SW480 (cell line): ENCODE measurements at regions not wholly inside any gene's neighbourhood (a gene's known extent, or its start where the extent isn't known, plus 50 kb on each side); places are given as distances from the start of the nearest gene placed in this dataset.

ENCODE experiments used
- DNase-seq: peaks from one replicate; pipeline ENCODE4 v3.0.0-alpha.2; 2016; ENCODE audit warnings: low spot score

- DNase-seq, result no peak
Observed at GRCh38 chr13:58051396-58051795, 419.9 kb downstream of the PCDH17 start.

GRCh38 chr13:58051807-58052375 lies 420.3 kb downstream of the PCDH17 start:
- DNase-seq, result no peak

- DNase-seq, result peak; percentile 72
Observed at GRCh38 chr13:58056426-58056825, 424.9 kb downstream of the PCDH17 start.

- DNase-seq, result no peak
Observed at GRCh38 chr13:58059624-58060023, 428.1 kb downstream of the PCDH17 start.

GRCh38 chr13:58080806-58081205 lies 449.3 kb downstream of the PCDH17 start:
- DNase-seq, result no peak

- DNase-seq, result no peak
Observed at GRCh38 chr13:58081301-58081820, 449.8 kb downstream of the PCDH17 start.

GRCh38 chr13:58083064-58083463 lies 451.5 kb downstream of the PCDH17 start:
- no peak for DNase-seq

GRCh38 chr13:58085274-58085673 lies 453.7 kb downstream of the PCDH17 start:
- no peak for DNase-seq

GRCh38 chr13:58085819-58086218 lies 454.3 kb downstream of the PCDH17 start:
- peak; percentile 44 for DNase-seq

- DNase-seq, result peak; percentile 6
Observed at GRCh38 chr13:58087566-58087965, 456.0 kb downstream of the PCDH17 start.

- DNase-seq, result no peak
Observed at GRCh38 chr13:58093394-58093793, 461.9 kb downstream of the PCDH17 start.

- no peak for DNase-seq
Observed at GRCh38 chr13:58097831-58098230, 466.3 kb downstream of the PCDH17 start.

- DNase-seq, result no peak
Observed at GRCh38 chr13:58119351-58119750, 487.8 kb downstream of the PCDH17 start.

GRCh38 chr13:58119804-58120203 lies 488.3 kb downstream of the PCDH17 start:
- DNase-seq, result no peak

- no peak for DNase-seq
Observed at GRCh38 chr13:58126496-58126895, 495.0 kb downstream of the PCDH17 start.

- no peak for DNase-seq
Observed at GRCh38 chr13:58134012-58134411, 502.5 kb downstream of the PCDH17 start.

- DNase-seq, result no peak
Observed at GRCh38 chr13:58134525-58134924, 503.0 kb downstream of the PCDH17 start.

GRCh38 chr13:58142952-58143351 lies 511.4 kb downstream of the PCDH17 start:
- DNase-seq, result no peak

GRCh38 chr13:58144616-58145015 lies 513.1 kb downstream of the PCDH17 start:
- DNase-seq, result no peak

GRCh38 chr13:58151452-58151851 lies 519.9 kb downstream of the PCDH17 start:
- no peak for DNase-seq

GRCh38 chr13:58160980-58161379 lies 529.4 kb downstream of the PCDH17 start:
- no peak for DNase-seq

GRCh38 chr13:58165617-58166016 lies 534.1 kb downstream of the PCDH17 start:
- DNase-seq, result no peak

- no peak for DNase-seq
Observed at GRCh38 chr13:58181111-58181510, 549.6 kb downstream of the PCDH17 start.

- DNase-seq, result no peak
Observed at GRCh38 chr13:58187881-58188280, 556.3 kb downstream of the PCDH17 start.
